ENCODE measurements at regions not wholly inside any gene's neighbourhood (a gene's known extent, or its start where the extent isn't known, plus 50 kb on each side); places are given as distances from the start of the nearest gene placed in this dataset.

DNA sequence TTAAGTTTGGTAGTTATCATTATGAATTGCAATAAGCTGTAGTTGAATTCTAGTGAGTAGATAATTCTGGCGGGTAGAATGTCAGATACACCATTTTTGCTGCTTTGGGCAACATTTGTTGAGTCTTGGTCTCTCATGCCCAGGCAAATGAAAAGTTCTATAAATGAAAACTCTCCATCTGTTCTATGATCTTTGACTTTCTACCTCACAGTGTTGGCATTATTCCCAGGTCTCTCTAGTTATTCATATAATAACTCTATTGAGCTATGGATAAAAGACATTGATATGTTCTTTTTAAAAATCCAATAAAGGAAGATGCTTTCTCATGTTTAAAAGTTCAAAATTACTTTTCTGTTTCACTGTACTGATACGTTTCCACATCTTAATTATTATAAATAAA lies 415.3 kb upstream of the SEMA3D start:
- BruUV-seq (replicated peaks) = no TSS peak

DNA sequence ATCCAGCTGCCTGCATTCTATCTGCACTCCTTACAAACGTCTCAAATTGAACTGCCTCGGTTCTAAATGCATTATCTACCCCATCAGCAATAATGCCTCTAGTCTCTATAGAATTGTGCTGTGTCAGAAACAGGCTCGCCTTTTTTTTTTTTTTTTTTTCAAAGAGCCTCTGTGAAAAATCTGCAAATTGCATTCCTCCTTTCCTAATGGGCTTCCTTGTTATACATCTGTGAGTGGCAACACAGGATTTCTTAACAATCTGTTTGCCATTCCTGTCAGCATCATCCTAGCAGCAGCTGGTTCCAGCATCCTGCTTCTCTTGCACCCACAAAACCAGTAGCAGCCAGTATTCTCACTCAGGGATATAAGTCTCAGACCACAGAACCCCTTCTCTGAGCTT lies 413.5 kb upstream of the SEMA3D start:
- Histone ChIP-seq H3K79me2 (ENCODE audit: insufficient read depth, low read length) (no peaks in the 10 kb centered on the region), H3K4me2 (ENCODE audit: low read length) (no peak overlapping the region), H3K27me3 (ENCODE audit: insufficient read depth, low read length) (no peaks in the 10 kb centered on the region), H4K20me1 (ENCODE audit: insufficient read depth) (no peaks in the 10 kb centered on the region), H3K9me2 (ENCODE audit: insufficient read depth) (no peaks in the 10 kb centered on the region), H3K27ac (ENCODE audit: low read depth, low read length) (no peak overlapping the region), H3K9ac (ENCODE audit: low read length) (no peak overlapping the region), H3K36me3 (ENCODE audit: control insufficient read depth in 1 of 2, insufficient read depth in 2 of 2, low read length in 2 of 2) (no peaks in the 10 kb centered on the region), H3K4me1 (ENCODE audit: control insufficient read depth in 1 of 2, insufficient read depth in 2 of 2, low read length in 2 of 2) (no peaks in the 10 kb centered on the region), H3K9me3 (ENCODE audit: control insufficient read depth in 1 of 2, insufficient read depth in 1 of 2, low read depth in 1 of 2, low read length in 2 of 2) (no peaks in the 10 kb centered on the region), H3K4me3 (replicated peaks in 1 of 2; ENCODE audit: low read depth in 1 of 2, low read length in 2 of 2) (no peak overlapping the region), H2AFZ (ENCODE audit: low read depth, low read length, poor library complexity, severe bottlenecking) (no peak overlapping the region)
- BruUV-seq (replicated peaks) = no TSS peak
- intact Hi-C loops (cut with micrococcal nuclease) = no loop called here
- no peak for TF ChIP-seq YY1 (IDR thresholded peaks at IDR 0.05; ENCODE audit: extremely low read depth, insufficient replicate concordance, low read depth, low read length)
- TF ChIP-seq SP1 (IDR thresholded peaks at IDR 0.05; ENCODE audit: low read depth) = no peak
- TF ChIP-seq CBX3 (IDR thresholded peaks at IDR 0.05; ENCODE audit: low read depth) = no peak
- no peak for TF ChIP-seq ELF1 (IDR thresholded peaks at IDR 0.05; ENCODE audit: borderline replicate concordance, low read depth)
- no peak for TF ChIP-seq EZH2 (IDR thresholded peaks at IDR 0.05)
- no peak for TF ChIP-seq EGR1 (IDR thresholded peaks at IDR 0.05; ENCODE audit: low read depth)
- TF ChIP-seq ZNF274 (IDR thresholded peaks at IDR 0.05; ENCODE audit: low read depth, low read length) = no peak
- no peak for TF ChIP-seq TCF7L2 (IDR thresholded peaks at IDR 0.05; ENCODE audit: borderline replicate concordance, extremely low read depth, insufficient read depth, insufficient read length)
- no peak for TF ChIP-seq SRF (IDR thresholded peaks at IDR 0.05; ENCODE audit: low read depth)
- TF ChIP-seq, protein P1, sequence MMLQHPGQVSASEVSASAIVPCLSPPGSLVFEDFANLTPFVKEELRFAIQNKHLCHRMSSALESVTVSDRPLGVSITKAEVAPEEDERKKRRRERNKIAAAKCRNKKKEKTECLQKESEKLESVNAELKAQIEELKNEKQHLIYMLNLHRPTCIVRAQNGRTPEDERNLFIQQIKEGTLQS (IDR thresholded peaks at IDR 0.05) = no peak
- ChIA-PET CTCF (no interaction called here), POLR2A (no interaction called here), RAD21 (ENCODE audit: low non-redundant PET in 1 of 2, low total read pairs in 2 of 2, uncharacterized antibody in 2 of 2, unreplicated experiment in 2 of 2) (no interaction called here)
- no peak for DNase-seq (ENCODE audit: low read depth, low spot score)
- no peak for ATAC-seq

More for the DNA sequence above, 415.3 kb upstream of the SEMA3D start:
- intact Hi-C loops (cut with micrococcal nuclease) = no loop called here
- Histone ChIP-seq H3K9me2 (ENCODE audit: insufficient read depth) (no peaks in the 10 kb centered on the region), H3K27me3 (ENCODE audit: insufficient read depth, low read length) (no peaks in the 10 kb centered on the region), H3K9me3 (ENCODE audit: control insufficient read depth in 1 of 2, insufficient read depth in 1 of 2, low read depth in 1 of 2, low read length in 2 of 2) (no peaks in the 10 kb centered on the region), H3K36me3 (ENCODE audit: control insufficient read depth in 1 of 2, insufficient read depth in 2 of 2, low read length in 2 of 2) (no peaks in the 10 kb centered on the region), H3K27ac (ENCODE audit: low read depth, low read length) (no peak overlapping the region), H3K79me2 (ENCODE audit: insufficient read depth, low read length) (no peaks in the 10 kb centered on the region), H3K4me2 (ENCODE audit: low read length) (no peak overlapping the region), H4K20me1 (ENCODE audit: insufficient read depth) (no peaks in the 10 kb centered on the region), H3K4me1 (ENCODE audit: control insufficient read depth in 1 of 2, insufficient read depth in 2 of 2, low read length in 2 of 2) (no peaks in the 10 kb centered on the region), H2AFZ (ENCODE audit: low read depth, low read length, poor library complexity, severe bottlenecking) (no peak overlapping the region), H3K4me3 (replicated peaks in 1 of 2; ENCODE audit: low read depth in 1 of 2, low read length in 2 of 2) (no peak overlapping the region), H3K9ac (ENCODE audit: low read length) (no peak overlapping the region)
- no peak for DNase-seq (ENCODE audit: low read depth, low spot score)
- no peak for ATAC-seq
- POLR2A ChIA-PET = no interaction called here
- TF ChIP-seq POLR2AphosphoS5 (IDR thresholded peaks at IDR 0.05; ENCODE audit: low read depth, low read length) (no peak), SP1 (IDR thresholded peaks at IDR 0.05; ENCODE audit: low read depth) (no peak), EGR1 (IDR thresholded peaks at IDR 0.05; ENCODE audit: low read depth) (no peak), FOSL1 (IDR thresholded peaks at IDR 0.05; ENCODE audit: low read depth) (no peak), ZFX (IDR thresholded peaks at IDR 0.05) (no peak), SIN3A (IDR thresholded peaks at IDR 0.05; ENCODE audit: low read depth) (no peak), YY1 (IDR thresholded peaks at IDR 0.05; ENCODE audit: extremely low read depth, insufficient replicate concordance, low read depth, low read length) (no peak)
- TF ChIP-seq, protein P2, sequence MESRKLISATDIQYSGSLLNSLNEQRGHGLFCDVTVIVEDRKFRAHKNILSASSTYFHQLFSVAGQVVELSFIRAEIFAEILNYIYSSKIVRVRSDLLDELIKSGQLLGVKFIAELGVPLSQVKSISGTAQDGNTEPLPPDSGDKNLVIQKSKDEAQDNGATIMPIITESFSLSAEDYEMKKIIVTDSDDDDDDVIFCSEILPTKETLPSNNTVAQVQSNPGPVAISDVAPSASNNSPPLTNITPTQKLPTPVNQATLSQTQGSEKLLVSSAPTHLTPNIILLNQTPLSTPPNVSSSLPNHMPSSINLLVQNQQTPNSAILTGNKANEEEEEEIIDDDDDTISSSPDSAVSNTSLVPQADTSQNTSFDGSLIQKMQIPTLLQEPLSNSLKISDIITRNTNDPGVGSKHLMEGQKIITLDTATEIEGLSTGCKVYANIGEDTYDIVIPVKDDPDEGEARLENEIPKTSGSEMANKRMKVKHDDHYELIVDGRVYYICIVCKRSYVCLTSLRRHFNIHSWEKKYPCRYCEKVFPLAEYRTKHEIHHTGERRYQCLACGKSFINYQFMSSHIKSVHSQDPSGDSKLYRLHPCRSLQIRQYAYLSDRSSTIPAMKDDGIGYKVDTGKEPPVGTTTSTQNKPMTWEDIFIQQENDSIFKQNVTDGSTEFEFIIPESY (IDR thresholded peaks at IDR 0.05; ENCODE audit: extremely low read depth, insufficient replicate concordance, low read length) = no peak
- TF ChIP-seq, protein P1 (IDR thresholded peaks at IDR 0.05) = no peak
- CTCF ChIA-PET = no interaction called here
- RAD21 ChIA-PET (ENCODE audit: low non-redundant PET in 1 of 2, low total read pairs in 2 of 2, uncharacterized antibody in 2 of 2, unreplicated experiment in 2 of 2) = no interaction called here
